IMR-90 (cell line): ENCODE measurements at regions not wholly inside any gene's neighbourhood (a gene's known extent, or its start where the extent isn't known, plus 50 kb on each side); places are given as distances from the start of the nearest gene placed in this dataset.

ENCODE experiments used
- ATAC-seq: fragments of 200-7000 bp; cut with Tn5 transposase; 2 replicates; pipeline ENCODE4 v1.9.1; 2020; ENCODE audit warnings: low read depth, mild to moderate bottlenecking, moderate library complexity
- BruUV-seq: library from RNA; stranded (reverse); fragments of 400-500 nt; replicated peaks from 2 replicates; lab custom pipeline; 2021; lab: Mats Ljungman, UMichigan
- CTCF ChIA-PET: fragments of 300-600 bp; formaldehyde crosslinking; extraction: SDS; loops from one replicate; lab custom pipeline; 2021; ENCODE audit warnings: antibody characterized with exemption; lab: Yijun Ruan, JAX
- POLR2A ChIA-PET: fragments of 300-600 bp; sonication (Branson Sonifier 250); formaldehyde crosslinking; loops from one replicate; lab custom pipeline; 2022; ENCODE audit warnings: antibody characterized with exemption; ENCODE audit not compliant: unreplicated experiment; lab: Charles Lee
- DNase-seq: peaks from one replicate; pipeline ENCODE4 v3.0.0; 2013
- H2AFZ ChIP-seq: replicated peaks from 2 replicates; pipeline ENCODE3; 2013; ENCODE audit warnings: low read length, mild to moderate bottlenecking; ENCODE audit not compliant: poor library complexity
- H2AK5ac ChIP-seq: 2 replicates; pipeline ENCODE4 v1.6.1; 2013; ENCODE audit warnings: low read depth, low read length, inconsistent platforms
- H2AK9ac ChIP-seq: replicated peaks from 2 replicates; pipeline ENCODE3; 2013; ENCODE audit warnings: mild to moderate bottlenecking, low read depth, low read length, moderate library complexity; ENCODE audit not compliant: poor library complexity
- H2BK120ac ChIP-seq: 2 replicates; pipeline ENCODE4 v1.6.1; 2013; ENCODE audit warnings: low read depth, low read length, inconsistent platforms
- H2BK15ac ChIP-seq: 3 replicates; pipeline ENCODE4 v1.6.1; 2013; ENCODE audit warnings: low read depth, low read length, inconsistent platforms
- H2BK20ac ChIP-seq: 2 replicates; pipeline ENCODE4 v1.6.1; 2013; ENCODE audit warnings: low read depth, mild to moderate bottlenecking, inconsistent platforms, low read length, moderate library complexity
- H2BK5ac ChIP-seq: 2 replicates; pipeline ENCODE4 v1.6.1; 2013; ENCODE audit warnings: mild to moderate bottlenecking, low read depth, low read length, inconsistent platforms; ENCODE audit not compliant: poor library complexity, severe bottlenecking
- H3K14ac ChIP-seq: replicated peaks from 2 replicates; pipeline ENCODE4 v1.6.1; 2013; ENCODE audit warnings: low read depth, low read length, inconsistent platforms
- H3K18ac ChIP-seq: 2 replicates; pipeline ENCODE4 v1.6.1; 2013; ENCODE audit warnings: low read depth, low read length, control low read depth
- H3K23ac ChIP-seq: 2 replicates; pipeline ENCODE4 v1.6.1; 2013; ENCODE audit warnings: low read depth, low read length, inconsistent platforms
- H3K27ac ChIP-seq: 2 replicates; pipeline ENCODE4 v1.5.1; 2013; ENCODE audit warnings: mild to moderate bottlenecking, control low read depth, low read length; ENCODE audit not compliant: insufficient read depth
- H3K27me3 ChIP-seq: 2 replicates; pipeline ENCODE4 v1.6.1; 2013; ENCODE audit warnings: low read length; ENCODE audit not compliant: control insufficient read depth, insufficient read depth
- H3K36me3 ChIP-seq: 2 replicates; pipeline ENCODE4 v1.6.1; 2013; ENCODE audit warnings: low read length, mixed read lengths; ENCODE audit not compliant: control insufficient read depth, insufficient read depth
- H3K4ac ChIP-seq: 2 replicates; pipeline ENCODE4 v1.6.1; 2013; ENCODE audit warnings: low read depth, low read length, inconsistent platforms
- H3K4me1 ChIP-seq: 2 replicates; pipeline ENCODE4 v1.6.1; 2013; ENCODE audit warnings: low read length, mixed read lengths; ENCODE audit not compliant: control insufficient read depth, insufficient read depth
- H3K4me2 ChIP-seq: 2 replicates; pipeline ENCODE4 v1.6.1; 2013; ENCODE audit warnings: low read depth, mild to moderate bottlenecking, control low read depth, low read length, moderate library complexity
- H3K4me3 ChIP-seq: 2 replicates; pipeline ENCODE4 v1.5.1; 2013; ENCODE audit warnings: low read depth, mild to moderate bottlenecking, control low read depth, low read length, moderate library complexity; ENCODE audit not compliant: insufficient read depth
- H3K56ac ChIP-seq: 2 replicates; pipeline ENCODE4 v1.6.1; 2013; ENCODE audit warnings: low read length, inconsistent platforms; ENCODE audit not compliant: insufficient read depth; ENCODE audit errors: extremely low read depth
- H3K79me1 ChIP-seq, 2 experiments: 2 replicates each; pipeline ENCODE4 v1.6.1; 2013; ENCODE audit warnings: low read length in 2 of 2, inconsistent platforms in 1 of 2, low read depth in 1 of 2
- H3K9ac ChIP-seq: 2 replicates; pipeline ENCODE4 v1.6.1; 2013; ENCODE audit warnings: low read depth, low read length, control low read depth
- H3K9me1 ChIP-seq: 2 replicates; pipeline ENCODE4 v1.6.1; 2013; ENCODE audit warnings: low read length, inconsistent platforms; ENCODE audit not compliant: insufficient read depth
- H3K9me3 ChIP-seq: 2 replicates; pipeline ENCODE4 v1.6.1; 2013; ENCODE audit warnings: low read length; ENCODE audit not compliant: control insufficient read depth, insufficient read depth
- H4K20me1 ChIP-seq: 2 replicates; pipeline ENCODE4 v1.6.1; 2013; ENCODE audit warnings: low read length, inconsistent platforms; ENCODE audit not compliant: insufficient read depth
- H4K5ac ChIP-seq: 2 replicates; pipeline ENCODE4 v1.6.1; 2013; ENCODE audit warnings: mild to moderate bottlenecking, low read depth, low read length, control low read depth
- H4K8ac ChIP-seq, 2 experiments: 2 replicates each; pipeline ENCODE4 v1.6.1; 2013; ENCODE audit warnings: low read depth in 2 of 2, low read length in 2 of 2, control low read depth in 1 of 2, inconsistent platforms in 1 of 2
- H4K91ac ChIP-seq: 2 replicates; pipeline ENCODE4 v1.6.1; 2013; ENCODE audit warnings: low read depth, low read length, inconsistent platforms; ENCODE audit not compliant: insufficient read depth
- BHLHE40 ChIP-seq: fragments of 150-350 bp; IDR thresholded peaks from 2 replicates; pipeline ENCODE4 v1.6.1; 2016; ENCODE audit warnings: mild to moderate bottlenecking, low read depth, low read length
- CEBPB ChIP-seq: IDR thresholded peaks from 2 replicates; pipeline ENCODE4 v1.6.1; 2012; ENCODE audit warnings: low read depth, low read length, improper control_type of control experiment
- CHD1 ChIP-seq: IDR thresholded peaks from 2 replicates; pipeline ENCODE4 v1.6.1; 2012; ENCODE audit warnings: low read depth, low read length, improper control_type of control experiment
- CTCF ChIP-seq: conservative IDR thresholded peaks from 2 replicates; pipeline ENCODE4 v1.5.1; 2012; ENCODE audit warnings: mild to moderate bottlenecking, low read depth, low read length, improper control_type of control experiment
- FOS ChIP-seq: fragments of 150-350 bp; IDR thresholded peaks from 2 replicates; pipeline ENCODE4 v1.6.1; 2016; ENCODE audit warnings: low read depth, low read length
- MAFK ChIP-seq: IDR thresholded peaks from 2 replicates; pipeline ENCODE4 v1.6.1; 2012; ENCODE audit warnings: low read depth, low read length, improper control_type of control experiment
- MAZ ChIP-seq: IDR thresholded peaks from 2 replicates; pipeline ENCODE4 v1.6.1; 2012; ENCODE audit warnings: low read depth, mild to moderate bottlenecking, low read length, improper control_type of control experiment, moderate library complexity, borderline replicate concordance
- MXI1 ChIP-seq: IDR thresholded peaks from 2 replicates; pipeline ENCODE4 v1.6.1; 2012; ENCODE audit warnings: low read depth, mild to moderate bottlenecking, low read length, moderate library complexity, borderline replicate concordance
- NFE2L2 ChIP-seq: fragments of 150-350 bp; IDR thresholded peaks from 2 replicates; pipeline ENCODE4 v1.6.1; 2016; ENCODE audit warnings: low read depth, mild to moderate bottlenecking, low read length
- POLR2A ChIP-seq: IDR thresholded peaks from 2 replicates; pipeline ENCODE4 v1.6.1; 2012; ENCODE audit warnings: mild to moderate bottlenecking, low read depth, low read length
- RAD21 ChIP-seq: IDR thresholded peaks from 2 replicates; pipeline ENCODE4 v1.6.1; 2012; ENCODE audit warnings: low read length, improper control_type of control experiment
- RCOR1 ChIP-seq: IDR thresholded peaks from 2 replicates; pipeline ENCODE4 v1.6.1; 2012; ENCODE audit warnings: mild to moderate bottlenecking, low read length, improper control_type of control experiment; ENCODE audit not compliant: insufficient replicate concordance
- RFX5 ChIP-seq: IDR thresholded peaks from 2 replicates; pipeline ENCODE4 v1.8.0; 2012; ENCODE audit warnings: low read depth, mild to moderate bottlenecking, low read length, moderate library complexity
- SMC3 ChIP-seq: fragments of 150-350 bp; IDR thresholded peaks from 2 replicates; pipeline ENCODE4 v1.6.1; 2016; ENCODE audit warnings: low read depth, mild to moderate bottlenecking, antibody characterized with exemption, low read length, moderate library complexity
- USF2 ChIP-seq: fragments of 150-350 bp; IDR thresholded peaks from 2 replicates; pipeline ENCODE4 v1.6.1; 2017; ENCODE audit warnings: mild to moderate bottlenecking, antibody characterized with exemption, low read length, low read depth
- WGBS, 2 experiments: methylation state at CpG; one replicate each; pipeline versions ENCODE4 v1.1.5 to v1.1.7; 2013; ENCODE audit warnings: missing lambda C conversion rate in 2 of 2; ENCODE audit not compliant: insufficient read length in 1 of 2; ENCODE audit errors: extremely low coverage in 2 of 2; 5-methylcytosine and 5-hydroxymethylcytosine counted together
- dilution Hi-C: fragments of 300-500 bp; cut with HindIII; formaldehyde crosslinking; loops from one replicate; pipeline ENCODE4 v1.14.3; 2018; ENCODE audit warnings: low sequenced_read_pairs; ENCODE audit not compliant: unreplicated experiment
- in situ Hi-C: fragments of 300-500 bp; cut with MboI; formaldehyde crosslinking; loops from 3 replicates; pipeline ENCODE4 v1.14.3; 2019; ENCODE audit warnings: low sequenced_read_pairs, inconsistent platforms, mixed read lengths
- intact Hi-C: fragments of 100-400 bp; cut with micrococcal nuclease; formaldehyde crosslinking; loops from 2 replicates; pipeline ENCODE4 v1.10.0; 2022
- TF ChIP-seq, protein P1 (sequence below): fragments of 150-350 bp; IDR thresholded peaks from 2 replicates; pipeline ENCODE4 v1.6.1; 2016; ENCODE audit warnings: low read depth, mild to moderate bottlenecking, low read length, moderate library complexity, borderline replicate concordance

DNA sequence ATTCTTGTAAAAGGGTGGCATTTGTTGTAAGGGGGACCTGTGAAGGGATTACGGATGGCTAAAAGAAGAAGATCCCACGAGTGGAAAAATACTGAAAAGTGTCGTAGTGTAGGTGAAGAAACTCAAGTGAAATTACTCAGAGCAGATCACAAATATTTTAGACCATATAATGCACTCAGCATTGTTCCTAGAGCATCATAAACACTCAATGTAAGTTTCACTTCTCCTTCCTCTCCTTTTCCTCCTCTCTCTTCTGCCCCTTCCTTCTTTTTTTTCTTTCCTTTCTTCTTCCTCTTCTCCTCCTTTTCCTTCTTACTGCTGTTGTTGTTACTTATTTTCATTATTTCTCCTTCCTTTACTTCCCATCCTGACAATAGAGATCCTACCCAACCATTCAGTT, 445.6 kb downstream of the ADAMTS20 start:
- no peak overlapping the region for H3K18ac ChIP-seq
- no TSS peak for BruUV-seq
- H3K9me1 ChIP-seq = no peaks in the 10 kb centered on the region; the same call in 1 of the 2 replicates
- no peak overlapping the region for H2BK15ac ChIP-seq
- H3K56ac ChIP-seq = no peak overlapping the region
- H3K9ac ChIP-seq = no peak overlapping the region
- no peak for ATAC-seq
- H2BK20ac ChIP-seq = no peak overlapping the region
- no peak for TF ChIP-seq MXI1
- no peak for TF ChIP-seq MAZ
- no peak for TF ChIP-seq CTCF
- no peak for TF ChIP-seq BHLHE40
- no peak for TF ChIP-seq POLR2A
- no peak for TF ChIP-seq USF2
- no peak for TF ChIP-seq SMC3
- TF ChIP-seq CEBPB = no peak
- TF ChIP-seq MAFK = no peak
- TF ChIP-seq RAD21 = no peak
- no peak for TF ChIP-seq NFE2L2
- TF ChIP-seq RFX5 = no peak
- TF ChIP-seq FOS = no peak
- no peak for TF ChIP-seq CHD1
- TF ChIP-seq RCOR1 = no peak
- TF ChIP-seq, protein P1, sequence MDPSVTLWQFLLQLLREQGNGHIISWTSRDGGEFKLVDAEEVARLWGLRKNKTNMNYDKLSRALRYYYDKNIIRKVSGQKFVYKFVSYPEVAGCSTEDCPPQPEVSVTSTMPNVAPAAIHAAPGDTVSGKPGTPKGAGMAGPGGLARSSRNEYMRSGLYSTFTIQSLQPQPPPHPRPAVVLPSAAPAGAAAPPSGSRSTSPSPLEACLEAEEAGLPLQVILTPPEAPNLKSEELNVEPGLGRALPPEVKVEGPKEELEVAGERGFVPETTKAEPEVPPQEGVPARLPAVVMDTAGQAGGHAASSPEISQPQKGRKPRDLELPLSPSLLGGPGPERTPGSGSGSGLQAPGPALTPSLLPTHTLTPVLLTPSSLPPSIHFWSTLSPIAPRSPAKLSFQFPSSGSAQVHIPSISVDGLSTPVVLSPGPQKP = no peak
- no peak overlapping the region for H2AK9ac ChIP-seq
- H2BK120ac ChIP-seq = no peak overlapping the region
- no peak overlapping the region for H3K27ac ChIP-seq
- H3K9me3 ChIP-seq = no peaks in the 10 kb centered on the region
- H3K4ac ChIP-seq = no peak overlapping the region
- peaks cover 2% of the 10 kb centered on the region; the same call in 1 of the 2 replicates for H3K4me1 ChIP-seq
- H4K8ac ChIP-seq = no peak overlapping the region
- no CpG with 5 or more reads among the region's 3 CpGs for WGBS, 2 experiments
- H4K5ac ChIP-seq = no peak overlapping the region
- no peaks in the 10 kb centered on the region for H3K36me3 ChIP-seq
- H3K23ac ChIP-seq = no peak overlapping the region
- in situ Hi-C loops = no loop called here
- no peak overlapping the region for H2BK5ac ChIP-seq
- ChIA-PET POLR2A (no interaction called here), CTCF (no interaction called here)
- no peak overlapping the region for H4K91ac ChIP-seq
- H3K4me3 ChIP-seq = no peak overlapping the region
- H3K14ac ChIP-seq = no peak overlapping the region
- no peak for DNase-seq
- no peaks in the 10 kb centered on the region for H3K27me3 ChIP-seq
- H4K20me1 ChIP-seq = no peaks in the 10 kb centered on the region
- no peak overlapping the region for H2AK5ac ChIP-seq
- no peak overlapping the region for H2AFZ ChIP-seq
- H3K4me2 ChIP-seq = no peak overlapping the region
- dilution Hi-C loops = no loop called here
- no peaks in the 10 kb centered on the region for H3K79me1 ChIP-seq
- intact Hi-C loops = no loop called here
